ELR (cell line): ENCODE measurements at regions not wholly inside any gene's neighbourhood (a gene's known extent, or its start where the extent isn't known, plus 50 kb on each side); places are given as distances from the start of the nearest gene placed in this dataset.
"Not testable (repeated sequence)": the region's sequence is repeated elsewhere in the genome, so short reads cannot be mapped to it uniquely, and the experiment has no call there.

Experiments used
- DNase-seq: peaks from one replicate; pipeline ENCODE4 v3.0.0-alpha.2; 2015; ENCODE audit warnings: low read depth

DNA sequence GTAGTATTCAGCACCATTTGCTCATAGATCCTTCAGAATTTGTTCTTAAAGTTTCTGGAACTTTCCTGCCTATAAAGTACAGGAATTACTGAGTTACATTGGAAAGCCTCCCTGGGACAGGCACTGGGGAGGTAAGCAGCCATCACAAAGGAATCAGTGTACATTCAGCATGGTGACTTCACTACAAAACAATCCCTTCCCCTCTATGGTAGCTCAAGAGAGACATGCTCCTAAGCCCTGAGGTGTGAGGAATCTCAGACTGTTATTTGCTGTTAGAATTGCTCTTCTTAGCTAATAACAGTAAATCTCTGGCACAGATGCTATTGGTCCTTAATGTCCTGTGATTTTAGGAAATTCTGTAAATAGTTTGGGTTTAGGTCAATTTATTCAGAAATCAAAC is 1898.0 kb upstream of the PCDH7 start:
- peak; percentile 6 for DNase-seq

DNA sequence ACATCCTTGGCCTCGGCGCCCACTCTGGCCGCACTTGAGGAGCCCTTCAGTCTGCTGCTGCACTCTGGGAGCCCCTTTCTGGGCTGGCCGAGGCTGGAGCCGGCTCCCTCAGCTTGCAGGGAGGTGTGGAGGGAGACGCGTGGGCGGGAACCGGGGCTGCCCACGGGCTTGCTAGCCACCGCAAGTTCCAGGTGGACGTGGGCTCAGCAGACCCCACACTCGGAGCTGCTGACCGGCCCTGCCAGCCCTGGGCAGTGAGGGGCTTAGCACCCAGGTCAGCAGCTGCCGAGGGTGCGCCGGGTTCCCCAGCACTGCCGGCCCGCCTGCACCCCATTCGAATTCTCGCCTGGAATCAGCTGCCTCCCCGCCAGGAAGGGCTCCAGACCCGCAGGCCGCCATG is 1892.3 kb upstream of the PCDH7 start:
- DNase-seq, result no peak

DNA sequence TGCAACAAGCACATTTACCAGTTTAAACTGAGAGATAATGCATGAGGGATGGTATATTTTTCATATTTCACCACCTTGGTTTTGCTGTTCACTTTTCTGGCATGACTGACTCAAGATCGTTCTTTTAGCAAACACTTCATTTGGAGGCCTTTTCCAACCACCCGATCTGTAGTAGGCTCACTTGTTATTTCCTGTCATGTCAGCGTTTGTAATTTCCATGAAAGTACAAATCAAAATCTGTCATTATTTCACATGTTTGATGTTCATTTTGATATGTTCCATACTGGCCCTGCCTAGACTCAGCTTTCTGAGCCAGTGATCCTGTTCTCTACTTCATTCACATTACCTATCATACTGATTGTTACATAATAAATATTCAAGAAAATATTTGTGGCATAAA is 1888.3 kb upstream of the PCDH7 start:
- DNase-seq, result no peak

DNA sequence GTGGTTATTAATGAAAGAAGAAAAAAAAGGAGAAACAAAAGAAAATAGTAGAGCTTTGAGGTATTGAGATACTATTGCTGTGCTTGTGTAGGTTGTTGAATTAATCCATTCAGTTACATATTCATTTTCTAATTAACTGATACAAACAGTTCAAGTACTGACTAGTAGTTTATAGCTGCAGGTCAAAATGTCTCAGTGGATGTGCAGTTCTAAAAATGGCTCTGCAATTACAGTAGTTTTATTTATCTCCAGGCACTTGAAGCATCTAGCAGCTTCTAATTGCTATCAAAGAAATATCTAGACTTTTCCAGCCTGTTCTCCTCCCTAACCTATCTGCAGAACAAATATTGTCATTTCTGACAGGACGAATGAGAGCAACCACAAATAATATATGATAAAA is 1887.7 kb upstream of the PCDH7 start:
- DNase-seq, result no peak

DNA sequence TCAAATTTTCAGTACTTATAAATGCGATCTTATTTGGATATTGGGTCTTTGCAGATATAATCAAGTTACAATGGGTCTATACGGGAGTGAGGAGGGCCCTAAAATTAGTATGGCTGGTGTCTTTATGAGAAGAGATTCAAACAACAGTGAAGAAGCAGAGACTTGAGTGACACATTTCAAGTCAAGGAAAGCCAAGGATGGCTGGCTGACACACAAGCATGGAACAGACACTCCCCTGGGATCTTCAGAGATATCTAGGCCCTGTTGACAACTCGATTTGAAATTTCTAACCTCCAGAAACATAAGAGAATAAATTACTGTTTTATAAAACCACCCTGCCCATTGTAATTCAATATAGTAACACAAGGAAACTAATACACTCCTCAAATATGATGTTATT is 1886.0 kb upstream of the PCDH7 start:
- DNase-seq, result no peak

DNA sequence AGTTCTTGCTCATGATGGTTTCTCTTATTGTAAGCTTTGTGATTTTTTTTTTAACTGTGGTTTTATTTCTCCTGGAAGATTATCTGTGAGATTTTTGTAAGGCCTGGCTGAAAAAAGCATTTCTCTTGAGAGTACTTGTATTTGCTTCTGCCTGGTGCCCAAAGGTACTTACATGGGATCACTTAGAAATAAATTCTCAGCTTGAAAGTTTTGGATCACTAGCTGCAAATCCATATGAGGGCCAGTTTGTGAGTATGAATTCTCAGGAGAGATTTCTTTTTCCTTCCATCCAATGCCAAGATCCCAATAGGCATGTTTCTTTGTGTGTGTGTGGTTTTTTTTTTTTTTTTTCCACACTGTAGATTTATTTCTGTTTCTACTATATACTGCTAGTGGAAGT is 1884.7 kb upstream of the PCDH7 start:
- DNase-seq, result no peak

DNA sequence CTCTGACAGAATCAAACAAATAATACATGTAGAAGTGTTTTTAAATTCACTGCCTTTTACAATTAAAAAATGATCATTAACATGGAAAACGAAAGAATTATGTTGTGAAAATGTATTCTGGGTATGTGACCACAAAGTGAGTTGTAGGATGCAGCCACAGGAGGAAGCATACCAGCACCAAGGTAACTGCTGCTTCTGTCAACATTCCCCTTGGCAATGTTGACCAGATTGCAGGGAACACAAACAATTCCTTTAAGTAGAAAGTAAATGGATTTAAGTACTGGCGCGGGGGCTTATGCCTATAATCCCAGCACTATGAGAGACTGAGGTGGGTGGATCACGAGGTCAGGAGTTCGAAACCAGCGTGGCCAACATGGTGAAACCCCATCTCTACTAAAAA is 1877.9 kb upstream of the PCDH7 start:
- DNase-seq, result no peak

DNA sequence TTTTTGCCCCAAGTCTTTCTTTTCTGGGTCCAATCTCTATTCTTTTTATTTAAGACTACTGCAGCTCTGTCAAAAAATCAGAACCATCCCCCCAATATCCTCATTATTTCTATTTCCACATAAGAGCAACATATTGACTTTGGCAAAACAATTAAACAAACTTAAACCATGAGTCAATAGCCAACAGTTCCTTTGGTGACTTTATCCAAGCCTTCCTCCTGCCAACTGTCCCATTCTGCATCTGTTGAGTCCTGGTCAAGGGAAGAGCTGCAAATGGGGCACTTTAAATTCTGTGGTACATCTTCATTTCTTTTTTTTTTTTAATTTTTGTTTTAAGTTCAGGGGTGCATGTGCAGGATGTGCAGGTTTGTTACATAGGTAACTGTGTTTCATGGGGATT is 1875.0 kb upstream of the PCDH7 start:
- no peak for DNase-seq

DNA sequence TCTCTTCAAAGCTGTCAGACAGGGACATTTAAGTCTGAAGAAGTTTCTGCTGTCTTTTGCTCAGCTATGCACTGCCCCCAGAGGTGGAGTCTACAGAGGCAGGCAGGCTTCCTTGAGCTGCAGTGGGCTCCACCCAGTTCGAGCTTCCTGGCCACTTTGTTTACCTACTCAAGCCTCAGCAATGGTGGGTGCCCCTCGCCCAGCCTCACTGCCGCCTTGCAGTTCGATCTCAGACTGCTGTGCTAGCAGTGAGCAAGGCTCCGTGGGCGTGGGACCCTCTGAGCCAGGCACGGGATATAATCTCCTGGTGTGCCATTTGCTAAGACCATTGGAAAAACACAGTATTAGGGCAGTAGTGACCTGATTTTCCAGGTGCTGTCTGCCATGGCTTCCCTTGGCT is 1863.1 kb upstream of the PCDH7 start:
- not testable (repeated sequence) for DNase-seq

DNA sequence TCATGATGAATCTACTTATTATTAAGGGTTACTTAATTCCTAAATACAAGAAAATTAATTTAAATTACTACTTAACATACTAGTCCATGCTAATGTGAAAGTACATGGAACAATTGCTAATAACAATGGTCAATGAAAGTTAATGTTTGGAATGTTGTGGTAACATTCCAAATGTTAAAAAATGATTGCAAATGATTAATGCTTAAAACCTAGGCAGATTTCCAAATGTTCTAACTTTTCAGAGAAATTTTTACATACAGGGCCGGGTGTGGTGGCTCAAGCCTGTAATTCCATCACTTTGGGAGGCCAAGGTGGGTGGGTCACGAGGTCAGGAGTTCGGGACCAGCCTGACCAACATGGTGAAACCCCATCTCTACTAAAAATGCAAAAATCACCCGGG is 1851.3 kb upstream of the PCDH7 start:
- peak; percentile 1 for DNase-seq

DNA sequence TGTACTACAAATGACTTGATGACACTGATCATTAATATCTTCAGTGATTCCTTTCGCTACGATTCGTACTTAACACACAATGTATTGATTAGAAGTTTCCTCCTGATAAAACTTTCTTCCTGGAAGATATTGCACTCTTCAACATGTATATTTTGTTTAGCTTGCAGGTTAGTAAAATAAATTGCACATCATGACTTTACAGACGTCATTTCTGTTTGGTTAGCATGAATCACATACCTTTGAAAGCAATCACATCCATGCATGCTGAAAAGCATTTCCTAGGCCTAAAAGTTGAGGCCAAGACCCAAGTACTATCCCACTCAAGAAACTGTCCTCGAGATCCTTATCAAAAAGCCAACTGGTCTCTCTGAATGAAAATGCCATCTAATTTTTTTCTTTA is 1841.0 kb upstream of the PCDH7 start:
- DNase-seq, result peak; percentile 22

DNA sequence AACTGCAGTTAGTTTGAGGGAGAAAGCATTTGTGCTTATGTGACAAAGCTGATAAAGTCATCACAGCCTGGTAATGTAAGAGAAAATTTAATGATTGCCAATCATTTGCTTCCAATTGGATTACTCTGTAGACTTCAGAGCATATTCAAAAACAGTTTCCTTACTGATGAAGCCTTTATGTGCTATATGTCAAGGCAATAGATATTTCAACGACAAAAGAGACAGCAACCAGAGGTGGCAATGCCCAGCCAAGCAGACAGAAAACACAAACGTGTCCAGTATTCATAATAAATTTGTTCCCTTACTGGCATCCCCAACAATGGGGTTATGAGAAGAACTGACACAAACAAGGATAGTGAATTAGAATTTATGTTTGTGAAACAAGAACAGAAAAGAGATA is 1840.3 kb upstream of the PCDH7 start:
- DNase-seq, result no peak

DNA sequence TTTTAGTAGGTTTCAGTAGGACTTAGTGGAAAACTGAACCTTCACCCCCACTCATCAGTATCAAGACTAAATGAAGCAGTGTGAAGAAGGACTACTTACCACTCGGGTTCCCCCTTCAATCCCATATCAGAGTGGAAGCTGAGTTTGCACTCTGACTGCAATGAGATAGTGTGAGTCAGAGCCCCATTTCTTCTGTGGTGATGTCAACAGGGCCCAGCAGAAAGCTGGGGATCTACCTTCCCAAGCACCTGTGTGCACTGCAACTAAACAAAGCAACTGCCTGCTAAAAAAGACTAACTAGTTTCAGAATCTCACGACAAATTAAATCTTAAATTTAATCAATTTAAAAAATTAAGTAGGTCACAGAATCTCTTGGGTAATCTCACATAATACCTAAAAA is 1837.0 kb upstream of the PCDH7 start:
- DNase-seq, result no peak

DNA sequence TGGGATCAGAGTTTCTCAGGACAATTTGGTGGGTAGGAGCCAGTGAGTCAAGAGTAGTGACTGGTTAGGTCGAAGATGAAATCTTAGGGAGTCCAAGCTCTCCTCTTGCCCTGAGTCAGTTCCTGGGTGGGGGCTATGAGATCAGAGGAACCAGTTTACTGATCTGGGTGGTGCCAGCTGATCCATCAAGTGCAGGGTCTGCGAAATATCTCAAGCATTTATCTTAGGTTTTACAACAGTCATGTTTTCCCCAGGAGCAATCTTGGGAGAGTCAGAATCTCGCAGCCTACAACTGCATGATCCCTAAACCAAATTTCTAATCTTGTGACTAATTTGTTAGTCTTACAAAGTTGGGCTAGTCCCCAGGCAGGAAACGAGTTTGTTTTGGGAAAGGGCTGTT is 1833.2 kb upstream of the PCDH7 start:
- DNase-seq, result peak; percentile 72

DNA sequence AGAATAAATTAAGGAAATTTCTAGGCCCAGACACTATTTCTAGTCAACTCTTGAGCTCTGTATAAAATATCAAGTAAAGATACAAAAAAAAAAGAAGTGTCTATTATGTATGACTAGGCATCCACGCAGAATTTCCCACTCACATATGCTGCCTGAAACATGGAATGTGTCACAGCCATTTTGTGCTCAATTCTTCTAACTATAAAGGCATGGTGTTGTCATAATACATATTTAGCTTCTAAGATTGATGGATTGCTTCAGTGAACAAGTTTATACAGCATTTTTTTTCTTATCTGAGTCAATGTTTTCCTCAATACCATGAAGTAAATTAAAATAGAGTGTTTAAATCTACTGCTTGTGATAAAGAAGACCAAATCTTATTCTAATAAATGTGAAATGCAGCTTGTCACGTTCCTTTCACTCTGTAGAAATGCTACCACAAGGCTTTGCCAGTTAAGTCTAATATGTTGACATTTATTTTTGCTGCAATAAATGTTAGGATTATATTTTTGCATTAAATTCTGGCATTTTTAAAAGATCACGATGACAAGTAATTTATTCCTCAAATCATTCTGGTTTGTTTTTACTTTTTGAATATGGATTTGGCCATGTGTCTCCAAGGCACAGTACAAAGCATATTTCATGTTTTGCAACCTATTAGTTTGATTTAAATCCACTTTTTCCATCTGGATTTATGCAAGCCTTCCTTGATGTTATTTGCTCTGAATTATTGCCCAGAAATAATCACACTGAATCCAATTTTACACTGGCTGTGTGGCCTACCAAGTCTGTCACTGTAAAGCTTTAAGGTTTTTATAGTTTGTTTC is 1829.0 kb upstream of the PCDH7 start:
- DNase-seq, result no peak

DNA sequence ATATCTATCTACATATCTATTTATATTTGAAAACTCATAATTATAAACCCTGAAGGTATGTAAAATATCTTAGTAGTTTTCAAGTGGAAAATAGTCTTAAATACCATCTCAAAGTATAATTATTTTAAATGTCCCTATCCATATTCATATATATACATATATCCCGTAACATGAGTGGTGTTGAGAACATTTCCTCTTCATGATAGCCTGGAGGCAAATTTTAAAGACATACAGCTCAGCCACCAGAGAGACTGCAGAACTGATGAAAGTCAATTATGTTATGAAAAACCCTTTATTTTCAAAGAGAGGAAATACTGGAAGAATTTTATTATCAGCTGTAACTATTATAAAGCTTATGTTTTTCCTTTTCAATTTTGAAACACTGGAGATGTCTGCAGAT is 1806.7 kb upstream of the PCDH7 start:
- peak; percentile 17 for DNase-seq

DNA sequence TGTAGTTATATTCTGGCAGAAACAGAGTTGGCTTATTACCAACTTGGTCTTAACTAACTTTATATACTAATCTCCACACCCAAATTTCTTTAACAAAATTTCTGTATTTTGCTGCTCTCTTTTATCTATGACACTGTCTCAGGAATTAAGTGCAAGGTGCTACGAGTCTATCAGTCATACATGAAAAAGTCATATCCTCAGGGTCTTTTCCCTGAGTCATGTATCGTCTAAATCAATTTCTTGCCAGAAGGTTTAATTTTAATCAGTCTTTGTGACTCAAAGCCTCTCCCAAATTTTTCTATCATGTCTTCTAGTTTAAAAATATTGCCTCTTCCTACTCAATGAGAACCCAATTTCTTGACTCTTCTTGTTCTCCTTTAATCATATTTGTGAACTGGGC is 1803.6 kb upstream of the PCDH7 start:
- peak; percentile 9 for DNase-seq

DNA sequence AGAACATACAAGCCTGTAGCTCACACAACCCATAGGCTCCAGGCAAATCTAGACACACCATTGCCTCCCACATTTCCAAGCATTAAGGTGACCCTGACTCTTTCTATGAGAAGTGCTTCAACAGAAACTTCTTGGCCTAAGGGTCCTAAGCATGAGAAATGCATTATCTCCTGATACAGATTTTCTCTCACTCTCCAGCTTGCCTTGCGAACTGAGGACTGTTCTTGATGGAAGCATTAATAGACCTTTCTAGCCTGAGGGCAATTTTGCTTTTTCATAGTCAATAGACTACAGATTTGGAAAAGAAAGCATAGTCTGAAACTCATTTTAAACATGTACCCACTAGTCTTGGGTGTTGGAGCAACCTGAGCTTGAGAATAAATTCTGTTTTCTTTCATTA is 1801.3 kb upstream of the PCDH7 start:
- DNase-seq, result no peak

DNA sequence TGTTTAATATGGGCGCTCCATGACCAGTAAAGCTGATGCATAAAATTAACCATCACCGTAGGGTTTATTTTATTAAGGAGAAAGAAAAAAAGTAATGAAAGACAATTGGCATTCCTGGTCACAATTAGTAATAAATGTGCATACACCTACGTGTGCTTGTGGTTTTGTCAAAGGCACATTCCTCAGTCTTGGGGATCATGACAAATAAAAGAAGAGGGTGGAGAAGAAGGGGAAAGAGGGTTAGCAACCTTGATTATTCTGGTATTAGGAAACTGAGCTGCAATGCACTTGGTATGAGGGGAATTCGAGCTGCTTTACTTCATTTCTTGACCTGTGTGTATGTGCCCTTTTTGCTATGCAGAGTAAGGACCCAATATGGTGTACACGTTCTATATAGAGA is 1798.3 kb upstream of the PCDH7 start:
- peak; percentile 0 for DNase-seq

DNA sequence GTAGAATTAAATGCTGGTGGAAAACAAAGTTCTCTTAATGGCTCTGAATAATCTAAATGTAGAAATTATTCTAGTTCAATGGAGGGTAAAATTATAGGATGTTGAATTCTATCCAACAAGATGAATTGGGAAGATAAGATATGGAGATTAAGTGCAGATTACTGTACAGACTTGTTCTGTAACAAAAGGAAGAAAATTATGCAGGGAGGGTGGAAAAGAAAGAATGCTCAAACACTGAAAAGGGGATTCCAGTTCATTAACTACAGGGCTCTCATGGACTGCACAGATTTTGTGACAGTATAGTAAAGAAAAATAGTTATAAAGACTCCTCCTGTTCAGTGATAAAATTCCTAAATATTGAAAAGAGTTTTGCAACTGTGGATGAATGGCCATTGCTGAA is 1794.0 kb upstream of the PCDH7 start:
- no peak for DNase-seq

DNA sequence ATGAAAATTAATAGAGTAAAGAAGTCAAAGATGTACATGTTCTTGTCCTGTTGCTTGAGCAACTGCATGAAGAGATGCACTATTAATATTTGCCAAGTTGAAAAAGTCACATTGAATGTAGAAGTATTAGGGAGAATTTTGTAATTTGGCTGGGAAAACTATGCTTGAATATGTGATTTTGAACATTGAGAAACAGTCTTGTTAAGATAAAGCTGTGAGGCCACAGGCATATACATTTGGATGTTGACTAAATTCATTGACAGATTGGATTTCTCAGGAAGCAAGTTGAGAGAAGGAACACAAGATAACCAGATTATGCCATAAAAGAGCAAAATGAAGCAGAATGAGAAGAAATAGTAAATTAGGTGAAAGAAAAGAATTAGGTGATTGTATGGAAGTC is 1777.5 kb upstream of the PCDH7 start:
- no peak for DNase-seq

DNA sequence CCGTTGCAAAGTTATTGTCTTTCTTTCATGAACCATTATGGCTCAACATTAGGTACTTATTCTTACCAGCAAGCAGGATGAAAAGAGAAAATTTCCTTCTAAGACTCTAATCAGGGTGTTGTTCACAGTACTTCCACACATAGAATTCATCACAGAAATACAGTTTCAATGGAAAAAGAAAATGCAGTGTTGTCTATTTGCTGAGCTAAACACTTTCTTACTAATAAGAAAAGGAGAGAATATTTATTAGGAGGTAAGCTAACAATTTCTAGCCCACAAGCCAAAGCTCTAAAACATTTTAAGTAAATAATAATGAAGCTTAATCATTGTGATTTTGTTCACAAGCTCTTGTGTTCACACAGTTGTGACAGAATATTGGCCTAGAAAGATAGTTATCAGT is 1772.8 kb upstream of the PCDH7 start:
- no peak for DNase-seq

DNA sequence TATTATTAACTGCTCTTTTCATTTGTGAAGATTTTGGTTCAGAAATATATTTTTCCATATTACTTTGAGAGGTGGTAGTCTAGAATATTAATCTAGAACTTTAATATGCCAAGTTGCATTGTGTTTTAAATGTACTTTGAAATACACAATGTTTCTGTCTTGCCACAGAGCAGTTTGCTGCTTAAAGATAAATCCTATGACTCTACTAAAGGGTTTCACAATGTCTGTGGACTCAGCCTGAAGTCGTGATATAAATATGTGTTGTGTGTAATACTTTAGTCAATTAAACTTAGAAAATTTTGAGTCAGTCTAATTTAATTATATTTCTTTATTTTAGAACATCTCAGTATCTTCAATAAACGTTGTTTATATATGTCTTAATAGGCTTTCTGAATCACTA is 1771.7 kb upstream of the PCDH7 start:
- DNase-seq, result no peak

DNA sequence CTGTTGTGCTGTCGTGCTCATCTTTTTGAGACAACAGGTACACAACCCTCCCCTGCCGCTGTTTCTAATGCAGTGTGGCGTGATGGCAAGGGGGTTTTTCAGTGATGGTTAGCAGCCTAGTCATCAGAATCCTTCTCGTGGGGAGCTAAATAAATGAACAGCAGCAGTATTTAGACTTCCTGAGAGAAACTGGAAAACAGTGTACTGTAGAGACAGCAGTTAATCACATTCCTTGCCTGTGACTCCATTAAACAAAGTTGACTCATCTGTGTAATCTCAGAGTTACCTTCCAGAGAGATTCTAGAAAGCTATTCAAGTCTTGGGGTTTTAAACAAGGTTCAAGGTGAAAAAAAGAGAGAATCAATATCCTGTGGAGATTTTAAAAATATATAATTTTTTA is 1753.2 kb upstream of the PCDH7 start:
- DNase-seq, result peak; percentile 88
